PFSK-1 (cell line): ENCODE measurements at regions not wholly inside any gene's neighbourhood (a gene's known extent, or its start where the extent isn't known, plus 50 kb on each side); places are given as distances from the start of the nearest gene placed in this dataset.

ENCODE experiments used
- SIN3A ChIP-seq: IDR thresholded peaks from 2 replicates; pipeline ENCODE4 v1.6.1; 2012; ENCODE audit warnings: mild to moderate bottlenecking, low read length, moderate library complexity, borderline replicate concordance; ENCODE audit not compliant: insufficient read depth
- TAF1 ChIP-seq: IDR thresholded peaks from 2 replicates; pipeline ENCODE4 v1.6.1; 2012; ENCODE audit warnings: low read length, control low read depth, borderline replicate concordance; ENCODE audit not compliant: insufficient read depth
- TF ChIP-seq, protein P1 (sequence below), 2 experiments: IDR thresholded peaks; 2 replicates each; pipeline versions ENCODE4 v1.6.1 to v1.8.0; 2011 to 2012; ENCODE audit warnings: low read depth in 2 of 2, low read length in 2 of 2, control low read depth in 1 of 2, inconsistent platforms in 1 of 2, mild to moderate bottlenecking in 1 of 2, moderate library complexity in 1 of 2; ENCODE audit not compliant: insufficient read depth in 1 of 2

DNA sequence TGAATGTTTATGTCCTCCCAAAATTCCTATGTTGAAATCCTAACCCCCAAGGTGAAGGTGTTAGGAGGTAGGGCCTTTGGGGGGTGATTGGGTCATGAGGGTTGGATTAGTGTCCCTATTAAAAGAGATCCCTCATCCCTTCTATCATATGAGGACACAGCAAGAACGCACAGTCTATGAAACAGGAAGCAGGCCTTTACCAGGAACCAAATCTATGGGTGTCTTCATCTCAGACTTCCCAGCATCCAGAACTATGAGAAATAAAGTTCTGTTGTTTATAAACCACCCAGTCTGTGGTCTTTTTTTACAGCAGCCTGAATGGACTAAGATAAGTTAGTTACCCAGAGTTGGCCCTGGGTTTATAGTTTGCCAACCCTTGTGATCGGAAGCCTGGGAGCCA is 153.1 kb downstream of the INO80D start:
- TF ChIP-seq SIN3A (no peak), TAF1 (no peak)
- TF ChIP-seq, protein P1, sequence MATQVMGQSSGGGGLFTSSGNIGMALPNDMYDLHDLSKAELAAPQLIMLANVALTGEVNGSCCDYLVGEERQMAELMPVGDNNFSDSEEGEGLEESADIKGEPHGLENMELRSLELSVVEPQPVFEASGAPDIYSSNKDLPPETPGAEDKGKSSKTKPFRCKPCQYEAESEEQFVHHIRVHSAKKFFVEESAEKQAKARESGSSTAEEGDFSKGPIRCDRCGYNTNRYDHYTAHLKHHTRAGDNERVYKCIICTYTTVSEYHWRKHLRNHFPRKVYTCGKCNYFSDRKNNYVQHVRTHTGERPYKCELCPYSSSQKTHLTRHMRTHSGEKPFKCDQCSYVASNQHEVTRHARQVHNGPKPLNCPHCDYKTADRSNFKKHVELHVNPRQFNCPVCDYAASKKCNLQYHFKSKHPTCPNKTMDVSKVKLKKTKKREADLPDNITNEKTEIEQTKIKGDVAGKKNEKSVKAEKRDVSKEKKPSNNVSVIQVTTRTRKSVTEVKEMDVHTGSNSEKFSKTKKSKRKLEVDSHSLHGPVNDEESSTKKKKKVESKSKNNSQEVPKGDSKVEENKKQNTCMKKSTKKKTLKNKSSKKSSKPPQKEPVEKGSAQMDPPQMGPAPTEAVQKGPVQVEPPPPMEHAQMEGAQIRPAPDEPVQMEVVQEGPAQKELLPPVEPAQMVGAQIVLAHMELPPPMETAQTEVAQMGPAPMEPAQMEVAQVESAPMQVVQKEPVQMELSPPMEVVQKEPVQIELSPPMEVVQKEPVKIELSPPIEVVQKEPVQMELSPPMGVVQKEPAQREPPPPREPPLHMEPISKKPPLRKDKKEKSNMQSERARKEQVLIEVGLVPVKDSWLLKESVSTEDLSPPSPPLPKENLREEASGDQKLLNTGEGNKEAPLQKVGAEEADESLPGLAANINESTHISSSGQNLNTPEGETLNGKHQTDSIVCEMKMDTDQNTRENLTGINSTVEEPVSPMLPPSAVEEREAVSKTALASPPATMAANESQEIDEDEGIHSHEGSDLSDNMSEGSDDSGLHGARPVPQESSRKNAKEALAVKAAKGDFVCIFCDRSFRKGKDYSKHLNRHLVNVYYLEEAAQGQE (IDR thresholded peaks at IDR 0.05; ENCODE audit: insufficient read depth in 1 of 2, low read depth in 2 of 2, low read length in 2 of 2): no peak
